ENCODE measurements at regions not wholly inside any gene's neighbourhood (a gene's known extent, or its start where the extent isn't known, plus 50 kb on each side); places are given as distances from the start of the nearest gene placed in this dataset.

- TF ChIP-seq, protein P1, sequence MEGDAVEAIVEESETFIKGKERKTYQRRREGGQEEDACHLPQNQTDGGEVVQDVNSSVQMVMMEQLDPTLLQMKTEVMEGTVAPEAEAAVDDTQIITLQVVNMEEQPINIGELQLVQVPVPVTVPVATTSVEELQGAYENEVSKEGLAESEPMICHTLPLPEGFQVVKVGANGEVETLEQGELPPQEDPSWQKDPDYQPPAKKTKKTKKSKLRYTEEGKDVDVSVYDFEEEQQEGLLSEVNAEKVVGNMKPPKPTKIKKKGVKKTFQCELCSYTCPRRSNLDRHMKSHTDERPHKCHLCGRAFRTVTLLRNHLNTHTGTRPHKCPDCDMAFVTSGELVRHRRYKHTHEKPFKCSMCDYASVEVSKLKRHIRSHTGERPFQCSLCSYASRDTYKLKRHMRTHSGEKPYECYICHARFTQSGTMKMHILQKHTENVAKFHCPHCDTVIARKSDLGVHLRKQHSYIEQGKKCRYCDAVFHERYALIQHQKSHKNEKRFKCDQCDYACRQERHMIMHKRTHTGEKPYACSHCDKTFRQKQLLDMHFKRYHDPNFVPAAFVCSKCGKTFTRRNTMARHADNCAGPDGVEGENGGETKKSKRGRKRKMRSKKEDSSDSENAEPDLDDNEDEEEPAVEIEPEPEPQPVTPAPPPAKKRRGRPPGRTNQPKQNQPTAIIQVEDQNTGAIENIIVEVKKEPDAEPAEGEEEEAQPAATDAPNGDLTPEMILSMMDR (IDR thresholded peaks at IDR 0.05; ENCODE audit: low read length): no peak
- TF ChIP-seq EZH2 (optimal IDR thresholded peaks at IDR 0.05; ENCODE audit: low read depth, low read length): no peak
- TF ChIP-seq EZH2phosphoT487 (IDR thresholded peaks at IDR 0.05; ENCODE audit: low read length): no peak
Observed at GRCh38 chr6:21968411-21968810, 328.4 kb downstream of the PRL start.

Measured in MM.1S (cell line).